Osteoblast (primary cell): ENCODE measurements at regions not wholly inside any gene's neighbourhood (a gene's known extent, or its start where the extent isn't known, plus 50 kb on each side); places are given as distances from the start of the nearest gene placed in this dataset.

Experiments used
- DNase-seq: peaks from one replicate; pipeline ENCODE4 v3.0.0; 2011; ENCODE audit warnings: low spot score, mixed read lengths; ENCODE audit not compliant: insufficient read length; ENCODE audit errors: missing footprints
- H2AFZ ChIP-seq: 2 replicates; pipeline ENCODE4 v1.6.0; 2011; ENCODE audit warnings: mild to moderate bottlenecking, low read length
- H3K27ac ChIP-seq: 2 replicates; pipeline ENCODE4 v1.5.1; 2011; ENCODE audit warnings: mild to moderate bottlenecking, low read depth, low read length, moderate library complexity
- H3K27me3 ChIP-seq: 2 replicates; pipeline ENCODE4 v1.6.0; 2012; ENCODE audit warnings: mild to moderate bottlenecking, control low read depth, inconsistent platforms, low read length, moderate library complexity; ENCODE audit not compliant: insufficient read depth
- H3K36me3 ChIP-seq: 2 replicates; pipeline ENCODE4 v1.5.1; 2011; ENCODE audit warnings: mild to moderate bottlenecking, low read length, control low read depth, moderate library complexity; ENCODE audit not compliant: insufficient read depth
- H3K4me1 ChIP-seq: 2 replicates; pipeline ENCODE4 v1.5.1; 2011; ENCODE audit warnings: mild to moderate bottlenecking, low read length, control low read depth, moderate library complexity; ENCODE audit not compliant: insufficient read depth
- H3K4me2 ChIP-seq: 2 replicates; pipeline ENCODE4 v1.6.0; 2011; ENCODE audit warnings: mild to moderate bottlenecking, low read length; ENCODE audit not compliant: insufficient read depth
- H3K4me3 ChIP-seq: fragments of 200-600 bp; sonication (generic); 3 replicates; pipeline ENCODE4 v1.5.1; 2012; ENCODE audit warnings: mild to moderate bottlenecking, low read length, inconsistent platforms; ENCODE audit not compliant: insufficient read depth
- H3K79me2 ChIP-seq: 2 replicates; pipeline ENCODE4 v1.6.0; 2012; ENCODE audit warnings: mild to moderate bottlenecking, low read length, control low read depth, inconsistent platforms; ENCODE audit not compliant: insufficient read depth
- H3K9me3 ChIP-seq: 2 replicates; pipeline ENCODE4 v1.5.1; 2011; ENCODE audit warnings: low read depth, low read length, control low read depth
- H4K20me1 ChIP-seq: 2 replicates; pipeline ENCODE4 v1.6.0; 2012; ENCODE audit warnings: mild to moderate bottlenecking, low read length, control low read depth; ENCODE audit not compliant: insufficient read depth
- CTCF ChIP-seq: IDR thresholded peaks from 2 replicates; pipeline ENCODE4 v1.5.1; 2011; ENCODE audit warnings: mild to moderate bottlenecking, low read depth, low read length, moderate library complexity; ENCODE audit errors: extremely low read depth

- no peak overlapping the region for H3K27ac ChIP-seq
- no peaks in the 10 kb centered on the region for H3K4me1 ChIP-seq
- no peaks in the 10 kb centered on the region for H3K36me3 ChIP-seq
- H3K79me2 ChIP-seq, result no peaks in the 10 kb centered on the region
- TF ChIP-seq CTCF, result no peak
- no peaks in the 10 kb centered on the region for H3K9me3 ChIP-seq
- no peak overlapping the region for H2AFZ ChIP-seq
- no peak overlapping the region for H3K4me2 ChIP-seq
- H3K4me3 ChIP-seq, result no peak overlapping the region
- no peak for DNase-seq
- no peaks in the 10 kb centered on the region for H4K20me1 ChIP-seq
- no peaks in the 10 kb centered on the region for H3K27me3 ChIP-seq
Measured at GRCh38 chrX:149283853-149284252, 221.3 kb downstream of the IDS start.

GRCh38 chrX:149282909-149283308 is 222.2 kb downstream of the IDS start:
- TF ChIP-seq CTCF, result no peak
- no peaks in the 10 kb centered on the region for H3K4me1 ChIP-seq
- H3K36me3 ChIP-seq, result no peaks in the 10 kb centered on the region
- no peaks in the 10 kb centered on the region for H3K79me2 ChIP-seq
- H3K4me2 ChIP-seq, result no peak overlapping the region
- H3K9me3 ChIP-seq, result no peaks in the 10 kb centered on the region
- no peaks in the 10 kb centered on the region for H3K27me3 ChIP-seq
- no peaks in the 10 kb centered on the region for H4K20me1 ChIP-seq
- H3K27ac ChIP-seq, result no peak overlapping the region
- H3K4me3 ChIP-seq, result no peak overlapping the region
- DNase-seq, result no peak
- no peak overlapping the region for H2AFZ ChIP-seq

GRCh38 chrX:149280011-149280410 is 225.1 kb downstream of the IDS start:
- no peaks in the 10 kb centered on the region for H3K9me3 ChIP-seq
- no peaks in the 10 kb centered on the region for H3K4me1 ChIP-seq
- no peak for TF ChIP-seq CTCF
- no peak overlapping the region for H3K27ac ChIP-seq
- no peak overlapping the region for H3K4me3 ChIP-seq
- no peak overlapping the region for H2AFZ ChIP-seq
- no peaks in the 10 kb centered on the region for H3K79me2 ChIP-seq
- no peaks in the 10 kb centered on the region for H4K20me1 ChIP-seq
- no peaks in the 10 kb centered on the region for H3K27me3 ChIP-seq
- no peak overlapping the region for H3K4me2 ChIP-seq
- H3K36me3 ChIP-seq, result no peaks in the 10 kb centered on the region
- no peak for DNase-seq

- Histone ChIP-seq H3K4me1 (no peaks in the 10 kb centered on the region), H3K27ac (no peak overlapping the region), H3K9me3 (no peaks in the 10 kb centered on the region), H3K4me3 (no peak overlapping the region), H3K4me2 (no peak overlapping the region), H3K27me3 (no peaks in the 10 kb centered on the region), H4K20me1 (no peaks in the 10 kb centered on the region), H2AFZ (no peak overlapping the region), H3K79me2 (no peaks in the 10 kb centered on the region), H3K36me3 (no peaks in the 10 kb centered on the region)
- TF ChIP-seq CTCF, result no peak
- no peak for DNase-seq
Measured at GRCh38 chrX:149275836-149276235, 229.3 kb downstream of the IDS start.
